A673 (cell line): ENCODE measurements at regions not wholly inside any gene's neighbourhood (a gene's known extent, or its start where the extent isn't known, plus 50 kb on each side); places are given as distances from the start of the nearest gene placed in this dataset.

Source experiments
- BruUV-seq: library from RNA; stranded (reverse); fragments of 400-500 nt; replicated peaks from 2 replicates; lab custom pipeline; 2021; lab: Mats Ljungman, UMichigan
- CTCF ChIA-PET: fragments of 300-600 bp; sonication (Branson Sonifier 250); formaldehyde crosslinking; loops from one replicate; lab custom pipeline; 2022; ENCODE audit warnings: antibody characterized with exemption; lab: Charles Lee
- POLR2A ChIA-PET: fragments of 300-600 bp; sonication (Branson Sonifier 250); formaldehyde crosslinking; loops from one replicate; lab custom pipeline; 2022; ENCODE audit warnings: antibody characterized with exemption; ENCODE audit not compliant: low non-redundant PET; lab: Charles Lee
- DNase-seq: peaks from one replicate; pipeline ENCODE4 v3.0.0-alpha.2; 2015; ENCODE audit warnings: low spot score
- H3K27ac ChIP-seq: fragments of 200-600 bp; sonication (generic); 2 replicates; pipeline ENCODE4 v1.5.1; 2016; ENCODE audit warnings: mixed run types, low read depth, mild to moderate bottlenecking, mixed read lengths, antibody characterized with exemption, low read length; ENCODE audit not compliant: poor library complexity, severe bottlenecking
- H3K27me3 ChIP-seq: fragments of 200-600 bp; sonication (generic); replicated peaks from 2 replicates; pipeline ENCODE4 v1.6.1; 2017; ENCODE audit warnings: mixed run types, low read depth, mild to moderate bottlenecking, mixed read lengths, antibody characterized with exemption, low read length; ENCODE audit not compliant: insufficient read depth, poor library complexity
- H3K36me3 ChIP-seq: fragments of 200-600 bp; sonication (generic); 2 replicates; pipeline ENCODE4 v1.6.1; 2016; ENCODE audit warnings: mixed run types, mild to moderate bottlenecking, mixed read lengths, antibody characterized with exemption, low read length; ENCODE audit not compliant: insufficient read depth, poor library complexity, severe bottlenecking
- H3K4me1 ChIP-seq: fragments of 200-600 bp; sonication (generic); 2 replicates; pipeline ENCODE4 v1.6.1; 2017; ENCODE audit warnings: mixed run types, mild to moderate bottlenecking, mixed read lengths, antibody characterized with exemption, low read length; ENCODE audit not compliant: insufficient read depth, poor library complexity, severe bottlenecking
- H3K4me3 ChIP-seq: fragments of 200-600 bp; sonication (generic); 2 replicates; pipeline ENCODE4 v1.5.1; 2016; ENCODE audit warnings: low read depth, mixed run types, mild to moderate bottlenecking, mixed read lengths, low read length; ENCODE audit not compliant: poor library complexity, severe bottlenecking
- H3K9me3 ChIP-seq: fragments of 200-600 bp; sonication (generic); 2 replicates; pipeline ENCODE4 v1.6.1; 2016; ENCODE audit warnings: mixed run types, low read depth, mild to moderate bottlenecking, mixed read lengths, antibody characterized with exemption, low read length; ENCODE audit not compliant: poor library complexity, severe bottlenecking
- EZH2 ChIP-seq: fragments of 200-600 bp; sonication (generic); IDR thresholded peaks from 2 replicates; pipeline ENCODE4 v1.6.1; 2017; ENCODE audit warnings: borderline replicate concordance, low read depth, mild to moderate bottlenecking, mixed read lengths, antibody characterized with exemption, low read length; ENCODE audit not compliant: poor library complexity, severe bottlenecking
- intact Hi-C: fragments of 100-400 bp; cut with micrococcal nuclease; formaldehyde crosslinking; loops from one replicate; pipeline ENCODE4 v1.10.0; 2022; ENCODE audit not compliant: unreplicated experiment
- TF ChIP-seq, protein P1 (sequence below): fragments of 300-800, 200-600 bp; sonication (generic); conservative IDR thresholded peaks from 2 replicates; pipeline ENCODE4 v1.5.1; 2017; ENCODE audit warnings: low read depth, mild to moderate bottlenecking, antibody characterized with exemption, low read length, moderate library complexity, mixed read lengths

DNA sequence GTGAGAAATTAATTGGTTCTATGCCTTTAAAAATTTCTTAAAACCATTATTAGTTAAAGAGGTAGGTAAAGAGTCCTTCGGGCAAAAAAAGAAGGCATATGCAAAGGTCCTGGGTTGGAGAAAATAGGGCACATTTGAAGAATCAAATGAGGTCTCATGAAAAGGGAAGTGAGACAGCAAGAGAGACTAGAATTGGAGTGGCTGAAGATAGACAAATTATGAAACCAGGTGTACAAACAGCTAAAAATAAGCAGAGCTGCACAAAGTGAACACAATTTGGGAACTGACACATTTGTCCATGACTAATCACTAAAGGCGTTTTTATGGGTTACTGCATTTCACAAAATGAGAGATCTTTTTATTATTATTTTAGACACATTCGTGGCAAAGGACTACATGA, 581.2 kb downstream of the PYDC2 start:
- CTCF ChIA-PET = no interaction called here
- H3K4me1 ChIP-seq = no peaks in the 10 kb centered on the region
- H3K4me3 ChIP-seq = no peak overlapping the region
- no TSS peak for BruUV-seq
- no peak for TF ChIP-seq EZH2
- TF ChIP-seq, protein P1, sequence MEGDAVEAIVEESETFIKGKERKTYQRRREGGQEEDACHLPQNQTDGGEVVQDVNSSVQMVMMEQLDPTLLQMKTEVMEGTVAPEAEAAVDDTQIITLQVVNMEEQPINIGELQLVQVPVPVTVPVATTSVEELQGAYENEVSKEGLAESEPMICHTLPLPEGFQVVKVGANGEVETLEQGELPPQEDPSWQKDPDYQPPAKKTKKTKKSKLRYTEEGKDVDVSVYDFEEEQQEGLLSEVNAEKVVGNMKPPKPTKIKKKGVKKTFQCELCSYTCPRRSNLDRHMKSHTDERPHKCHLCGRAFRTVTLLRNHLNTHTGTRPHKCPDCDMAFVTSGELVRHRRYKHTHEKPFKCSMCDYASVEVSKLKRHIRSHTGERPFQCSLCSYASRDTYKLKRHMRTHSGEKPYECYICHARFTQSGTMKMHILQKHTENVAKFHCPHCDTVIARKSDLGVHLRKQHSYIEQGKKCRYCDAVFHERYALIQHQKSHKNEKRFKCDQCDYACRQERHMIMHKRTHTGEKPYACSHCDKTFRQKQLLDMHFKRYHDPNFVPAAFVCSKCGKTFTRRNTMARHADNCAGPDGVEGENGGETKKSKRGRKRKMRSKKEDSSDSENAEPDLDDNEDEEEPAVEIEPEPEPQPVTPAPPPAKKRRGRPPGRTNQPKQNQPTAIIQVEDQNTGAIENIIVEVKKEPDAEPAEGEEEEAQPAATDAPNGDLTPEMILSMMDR = no peak
- H3K27ac ChIP-seq = no peak overlapping the region
- intact Hi-C loops = no loop called here
- H3K9me3 ChIP-seq = no peaks in the 10 kb centered on the region
- no peaks in the 10 kb centered on the region for H3K36me3 ChIP-seq
- POLR2A ChIA-PET = no interaction called here
- no peaks in the 10 kb centered on the region for H3K27me3 ChIP-seq
- DNase-seq = no peak

DNA sequence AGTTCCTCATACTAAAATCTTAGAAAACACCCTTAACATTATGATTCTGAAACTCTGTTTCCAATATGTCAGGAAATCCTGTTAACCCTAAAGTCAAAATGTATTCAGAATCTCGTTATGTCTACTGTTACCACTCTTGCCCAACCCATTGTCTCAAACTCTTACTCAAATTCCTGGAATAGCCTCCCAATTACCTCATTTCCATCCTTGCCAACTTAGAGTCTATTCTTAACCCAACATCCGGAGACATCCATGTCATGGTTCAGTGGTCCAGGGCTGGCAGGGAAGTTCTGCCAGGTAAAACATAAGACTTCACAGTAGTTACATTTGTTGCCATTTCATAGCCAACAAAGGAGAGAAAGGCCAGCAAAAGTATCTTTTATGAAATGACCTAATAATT, 593.9 kb downstream of the PYDC2 start:
- BruUV-seq = no TSS peak
- no peak overlapping the region for H3K27ac ChIP-seq
- no peaks in the 10 kb centered on the region for H3K4me1 ChIP-seq
- no peaks in the 10 kb centered on the region for H3K27me3 ChIP-seq
- CTCF ChIA-PET = no interaction called here
- no peak overlapping the region for H3K4me3 ChIP-seq
- TF ChIP-seq, protein P1 = no peak
- no peak for TF ChIP-seq EZH2
- POLR2A ChIA-PET = no interaction called here
- no peaks in the 10 kb centered on the region for H3K36me3 ChIP-seq
- DNase-seq = no peak
- H3K9me3 ChIP-seq = no peaks in the 10 kb centered on the region
- intact Hi-C loops = no loop called here

DNA sequence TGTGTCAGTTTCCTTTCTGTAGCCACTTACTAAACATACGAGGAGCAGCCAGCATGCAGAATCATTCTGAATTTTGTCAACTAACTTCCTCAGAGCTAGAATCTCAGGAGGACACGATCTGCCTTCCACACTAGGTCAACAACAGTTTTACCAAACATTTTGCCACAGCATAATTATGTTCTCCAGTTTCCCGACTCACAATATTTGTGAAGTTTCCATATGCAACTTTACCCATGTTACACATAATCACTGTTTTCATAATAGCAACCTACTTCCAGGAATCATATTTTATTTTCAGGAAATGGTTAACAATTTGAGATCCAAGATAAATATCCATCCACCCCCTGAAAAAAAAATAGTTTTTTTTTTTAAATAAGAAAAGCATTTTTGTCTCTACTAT, 595.0 kb downstream of the PYDC2 start:
- no TSS peak for BruUV-seq
- TF ChIP-seq EZH2 = no peak
- TF ChIP-seq, protein P1 = no peak
- Histone ChIP-seq H3K9me3 (no peaks in the 10 kb centered on the region), H3K4me3 (no peak overlapping the region), H3K27ac (no peak overlapping the region), H3K36me3 (no peaks in the 10 kb centered on the region), H3K27me3 (no peaks in the 10 kb centered on the region), H3K4me1 (peaks cover 11% of the 10 kb centered on the region)
- ChIA-PET CTCF (no interaction called here), POLR2A (no interaction called here)
- intact Hi-C loops = no loop called here
- no peak for DNase-seq
